Peyer's patch (tissue), 4 donors: ENCODE measurements at regions not wholly inside any gene's neighbourhood (a gene's known extent, or its start where the extent isn't known, plus 50 kb on each side); places are given as distances from the start of the nearest gene placed in this dataset.

Experiments
- POLR2A ChIP-seq, 2 donors: fragments of 450-650 bp; IDR thresholded peaks; one replicate each; pipeline ENCODE4 v1.5.1; 2017; ENCODE audit warnings: antibody characterized with exemption in 2 of 2, mild to moderate bottlenecking in 2 of 2, moderate library complexity in 2 of 2
- TF ChIP-seq, protein P1 (sequence below), 6 experiments: fragments of 450-650 bp in 4 of 6; fragments of 200-600 bp in 2 of 6; sonication (generic) in 1 of 6; IDR thresholded peaks; one replicate each; pipeline ENCODE4 v1.5.1; 2017 to 2019; ENCODE audit warnings: antibody characterized with exemption in 6 of 6, mild to moderate bottlenecking in 3 of 6, moderate library complexity in 1 of 6

DNA sequence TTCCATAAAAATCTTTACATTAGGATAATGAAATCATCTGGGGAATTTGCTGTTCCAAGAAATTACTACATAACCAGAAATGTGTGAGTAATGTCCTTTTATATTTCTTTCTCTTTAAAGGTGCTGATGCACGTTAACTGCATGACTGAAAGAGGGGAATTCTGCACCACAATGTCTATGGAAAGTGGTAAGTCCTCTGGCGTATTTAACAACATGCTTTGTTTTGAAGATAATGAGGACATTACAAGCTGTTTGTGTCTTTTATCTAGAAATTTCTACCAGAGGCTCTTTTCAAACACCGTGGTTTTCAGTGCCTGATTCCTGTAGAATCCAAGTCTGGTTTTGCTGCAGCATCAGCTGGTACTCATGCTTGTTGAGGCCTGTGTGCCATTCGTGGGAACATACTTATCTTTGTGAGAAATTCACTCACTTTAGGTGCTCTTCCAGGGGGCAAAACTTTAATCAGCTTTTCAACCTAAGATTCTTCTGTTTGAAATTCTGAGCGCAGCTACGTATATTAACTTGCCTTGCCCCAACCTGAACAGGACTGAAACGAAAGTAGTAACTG is 257.2 kb downstream of the PDHA2 start:
- no peak for TF ChIP-seq POLR2A (IDR thresholded peaks at IDR 0.05)
- TF ChIP-seq, protein P1, sequence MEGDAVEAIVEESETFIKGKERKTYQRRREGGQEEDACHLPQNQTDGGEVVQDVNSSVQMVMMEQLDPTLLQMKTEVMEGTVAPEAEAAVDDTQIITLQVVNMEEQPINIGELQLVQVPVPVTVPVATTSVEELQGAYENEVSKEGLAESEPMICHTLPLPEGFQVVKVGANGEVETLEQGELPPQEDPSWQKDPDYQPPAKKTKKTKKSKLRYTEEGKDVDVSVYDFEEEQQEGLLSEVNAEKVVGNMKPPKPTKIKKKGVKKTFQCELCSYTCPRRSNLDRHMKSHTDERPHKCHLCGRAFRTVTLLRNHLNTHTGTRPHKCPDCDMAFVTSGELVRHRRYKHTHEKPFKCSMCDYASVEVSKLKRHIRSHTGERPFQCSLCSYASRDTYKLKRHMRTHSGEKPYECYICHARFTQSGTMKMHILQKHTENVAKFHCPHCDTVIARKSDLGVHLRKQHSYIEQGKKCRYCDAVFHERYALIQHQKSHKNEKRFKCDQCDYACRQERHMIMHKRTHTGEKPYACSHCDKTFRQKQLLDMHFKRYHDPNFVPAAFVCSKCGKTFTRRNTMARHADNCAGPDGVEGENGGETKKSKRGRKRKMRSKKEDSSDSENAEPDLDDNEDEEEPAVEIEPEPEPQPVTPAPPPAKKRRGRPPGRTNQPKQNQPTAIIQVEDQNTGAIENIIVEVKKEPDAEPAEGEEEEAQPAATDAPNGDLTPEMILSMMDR (IDR thresholded peaks at IDR 0.05) = no peak
